ENCODE measurements at regions not wholly inside any gene's neighbourhood (a gene's known extent, or its start where the extent isn't known, plus 50 kb on each side); places are given as distances from the start of the nearest gene placed in this dataset.

GRCh38 chr5:88999853-89000252 is 116.9 kb upstream of the MEF2C start:
- H3K4me3 ChIP-seq (ENCODE audit: low read length): no peak overlapping the region

GRCh38 chr5:88997937-88998336 is 115.0 kb upstream of the MEF2C start:
- TF ChIP-seq CTCF (conservative IDR thresholded peaks at IDR 0.05; ENCODE audit: low read depth, low read length): no peak
- no peak overlapping the region for H3K4me3 ChIP-seq (ENCODE audit: low read length)
- no peak for DNase-seq (ENCODE audit: low read depth)

More at GRCh38 chr5:88999853-89000252, 116.9 kb upstream of the MEF2C start:
- no peak for TF ChIP-seq CTCF (conservative IDR thresholded peaks at IDR 0.05; ENCODE audit: low read depth, low read length)
- no peak for DNase-seq (ENCODE audit: low read depth)

- no peak for TF ChIP-seq CTCF (conservative IDR thresholded peaks at IDR 0.05; ENCODE audit: low read depth, low read length)
- H3K4me3 ChIP-seq (ENCODE audit: low read length): no peak overlapping the region
- DNase-seq (ENCODE audit: low read depth): no peak
These were observed 101.1 kb upstream of the MEF2C start for GRCh38 chr5:88984040-88984439.

GRCh38 chr5:88979726-88980125 is 96.7 kb upstream of the MEF2C start:
- DNase-seq (ENCODE audit: low read depth): no peak
- TF ChIP-seq CTCF (conservative IDR thresholded peaks at IDR 0.05; ENCODE audit: low read depth, low read length): no peak

GRCh38 chr5:88979244-88979643 is 96.3 kb upstream of the MEF2C start:
- TF ChIP-seq CTCF (conservative IDR thresholded peaks at IDR 0.05; ENCODE audit: low read depth, low read length): no peak
- DNase-seq (ENCODE audit: low read depth): peak; percentile 54
- no peak overlapping the region for H3K4me3 ChIP-seq (ENCODE audit: low read length)

More at GRCh38 chr5:88979726-88980125, 96.7 kb upstream of the MEF2C start:
- H3K4me3 ChIP-seq (ENCODE audit: low read length): no peak overlapping the region

- no peak overlapping the region for H3K4me3 ChIP-seq (ENCODE audit: low read length)
- no peak for TF ChIP-seq CTCF (conservative IDR thresholded peaks at IDR 0.05; ENCODE audit: low read depth, low read length)
- DNase-seq (ENCODE audit: low read depth): no peak
These were observed 93.9 kb upstream of the MEF2C start for GRCh38 chr5:88976914-88977313.

GRCh38 chr5:88967633-88968585 is 84.9 kb upstream of the MEF2C start:
- DNase-seq (ENCODE audit: low read depth): no peak
- TF ChIP-seq CTCF (conservative IDR thresholded peaks at IDR 0.05; ENCODE audit: low read depth, low read length): no peak

More at GRCh38 chr5:88967633-88968585, 84.9 kb upstream of the MEF2C start:
- H3K4me3 ChIP-seq (ENCODE audit: low read length): no peak overlapping the region

Measured in retinal pigment epithelial cell (primary cell).